Inflammatory macrophage (primary cell): ENCODE measurements at regions not wholly inside any gene's neighbourhood (a gene's known extent, or its start where the extent isn't known, plus 50 kb on each side); places are given as distances from the start of the nearest gene placed in this dataset.

ENCODE experiments used
- DNase-seq, 2 donors: peaks; one replicate each; pipeline ENCODE4 v3.0.0-alpha.2; 2020 to 2022

GRCh38 chr4:17286752-17287460 lies 225.0 kb downstream of the QDPR start:
- no peak for DNase-seq

- DNase-seq: no peak
Observed at GRCh38 chr4:17285747-17286146, 226.1 kb downstream of the QDPR start.

- no peak for DNase-seq
Observed at GRCh38 chr4:17284323-17285175, 227.3 kb downstream of the QDPR start.

- no peak for DNase-seq
Observed at GRCh38 chr4:17283832-17284231, 228.1 kb downstream of the QDPR start.

- DNase-seq: no peak
Observed at GRCh38 chr4:17283251-17283650, 228.6 kb downstream of the QDPR start.

- no peak for DNase-seq
Observed at GRCh38 chr4:17280261-17281018, 231.4 kb downstream of the QDPR start.

- no peak for DNase-seq
Observed at GRCh38 chr4:17276776-17277175, 235.1 kb downstream of the QDPR start.

- DNase-seq: no peak
Observed at GRCh38 chr4:17275836-17276235, 236.1 kb downstream of the QDPR start.

- DNase-seq: no peak
Observed at GRCh38 chr4:17273047-17273446, 238.8 kb downstream of the QDPR start.

- DNase-seq: no peak
Observed at GRCh38 chr4:17272154-17272553, 239.7 kb downstream of the QDPR start.

- DNase-seq: no peak
Observed at GRCh38 chr4:17265653-17266052, 246.2 kb downstream of the QDPR start.

- no peak for DNase-seq
Observed at GRCh38 chr4:17265139-17265538, 246.8 kb downstream of the QDPR start.

- no peak for DNase-seq
Observed at GRCh38 chr4:17260166-17260907, 251.6 kb downstream of the QDPR start.

GRCh38 chr4:17258106-17258505 lies 253.8 kb downstream of the QDPR start:
- DNase-seq: no peak

GRCh38 chr4:17252131-17252530 lies 259.8 kb downstream of the QDPR start:
- DNase-seq: no peak

GRCh38 chr4:17251101-17251500 lies 260.8 kb downstream of the QDPR start:
- DNase-seq: no peak

GRCh38 chr4:17250591-17250990 lies 261.3 kb downstream of the QDPR start:
- no peak for DNase-seq

GRCh38 chr4:17246656-17247055 lies 265.2 kb downstream of the QDPR start:
- DNase-seq: no peak

GRCh38 chr4:17241835-17242234 lies 270.1 kb downstream of the QDPR start:
- no peak for DNase-seq

- no peak for DNase-seq
Observed at GRCh38 chr4:17238633-17239032, 273.3 kb downstream of the QDPR start.

GRCh38 chr4:17236686-17237085 lies 275.2 kb downstream of the QDPR start:
- no peak for DNase-seq

GRCh38 chr4:17234678-17235077 lies 277.2 kb downstream of the QDPR start:
- no peak for DNase-seq
